Inflammatory macrophage treated with lipopolysaccharide for 1 hour (primary cell): ENCODE measurements at regions not wholly inside any gene's neighbourhood (a gene's known extent, or its start where the extent isn't known, plus 50 kb on each side); places are given as distances from the start of the nearest gene placed in this dataset.

Experiments used
- DNase-seq, 2 donors: peaks; one replicate each; pipeline ENCODE4 v3.0.0-alpha.2; 2020 to 2022

GRCh38 chr6:122077603-122078002, 321.8 kb upstream of the HSF2 start:
- DNase-seq, result no peak

GRCh38 chr6:122078481-122078880, 321.0 kb upstream of the HSF2 start:
- no peak for DNase-seq

GRCh38 chr6:122079916-122080315, 319.5 kb upstream of the HSF2 start:
- DNase-seq, result no peak

GRCh38 chr6:122081921-122082320, 317.5 kb upstream of the HSF2 start:
- DNase-seq, result no peak

- DNase-seq, result no peak
These were observed 317.1 kb upstream of the HSF2 start for GRCh38 chr6:122082370-122082769.

GRCh38 chr6:122092366-122092765, 307.1 kb upstream of the HSF2 start:
- no peak for DNase-seq

GRCh38 chr6:122098201-122098678, 301.2 kb upstream of the HSF2 start:
- DNase-seq, result no peak

GRCh38 chr6:122102026-122102425, 297.4 kb upstream of the HSF2 start:
- no peak for DNase-seq

GRCh38 chr6:122107256-122107852, 292.1 kb upstream of the HSF2 start:
- DNase-seq, result no peak

GRCh38 chr6:122109075-122109474, 290.4 kb upstream of the HSF2 start:
- DNase-seq, result no peak

GRCh38 chr6:122114717-122115116, 284.7 kb upstream of the HSF2 start:
- no peak for DNase-seq

GRCh38 chr6:122116119-122116834, 283.2 kb upstream of the HSF2 start:
- no peak for DNase-seq

- no peak for DNase-seq
These were observed 282.4 kb upstream of the HSF2 start for GRCh38 chr6:122116835-122117627.

- DNase-seq, result no peak
These were observed 280.4 kb upstream of the HSF2 start for GRCh38 chr6:122118945-122119506.

GRCh38 chr6:122122202-122122601, 277.2 kb upstream of the HSF2 start:
- DNase-seq, result no peak

- no peak for DNase-seq
These were observed 276.8 kb upstream of the HSF2 start for GRCh38 chr6:122122686-122123085.

- DNase-seq, result no peak
These were observed 274.5 kb upstream of the HSF2 start for GRCh38 chr6:122124908-122125307.

GRCh38 chr6:122126894-122127293, 272.6 kb upstream of the HSF2 start:
- DNase-seq, result no peak

GRCh38 chr6:122128445-122128844, 271.0 kb upstream of the HSF2 start:
- DNase-seq, result no peak

- DNase-seq, result no peak
These were observed 270.0 kb upstream of the HSF2 start for GRCh38 chr6:122129313-122130025.

- DNase-seq, result no peak
These were observed 269.5 kb upstream of the HSF2 start for GRCh38 chr6:122130026-122130348.

GRCh38 chr6:122130518-122130917, 268.9 kb upstream of the HSF2 start:
- DNase-seq, result no peak

GRCh38 chr6:122136386-122136785, 263.1 kb upstream of the HSF2 start:
- no peak for DNase-seq
